H9 (cell line): ENCODE measurements at regions not wholly inside any gene's neighbourhood (a gene's known extent, or its start where the extent isn't known, plus 50 kb on each side); places are given as distances from the start of the nearest gene placed in this dataset.

Experiments
- DNase-seq: peaks from one replicate; pipeline ENCODE4 v3.0.0-alpha.2; 2017
- H2AFZ ChIP-seq: one replicate; pipeline ENCODE4 v1.6.1; 2013; ENCODE audit warnings: mild to moderate bottlenecking, low read length, control low read depth, moderate library complexity
- H2AK5ac ChIP-seq: 2 replicates; pipeline ENCODE4 v1.6.1; 2013; ENCODE audit warnings: low read length, control low read depth, mixed read lengths; ENCODE audit not compliant: insufficient read length
- H2BK120ac ChIP-seq: one replicate; pipeline ENCODE4 v1.6.1; 2013; ENCODE audit warnings: low read depth, mild to moderate bottlenecking, low read length, control low read depth, inconsistent platforms; ENCODE audit not compliant: poor library complexity, severe bottlenecking
- H2BK12ac ChIP-seq: 2 replicates; pipeline ENCODE4 v1.6.1; 2013; ENCODE audit warnings: low read length, control low read depth, mixed read lengths, low read depth; ENCODE audit not compliant: insufficient read length
- H2BK15ac ChIP-seq: 2 replicates; pipeline ENCODE4 v1.6.1; 2013; ENCODE audit warnings: low read depth, low read length, control low read depth
- H2BK20ac ChIP-seq: one replicate; pipeline ENCODE4 v1.6.1; 2013; ENCODE audit warnings: low read depth, mild to moderate bottlenecking, low read length, control low read depth, inconsistent platforms; ENCODE audit not compliant: poor library complexity, severe bottlenecking
- H2BK5ac ChIP-seq: 2 replicates; pipeline ENCODE4 v1.6.1; 2013; ENCODE audit warnings: low read length, control low read depth, mixed read lengths; ENCODE audit not compliant: insufficient read length
- H3K14ac ChIP-seq: 2 replicates; pipeline ENCODE4 v1.6.1; 2013; ENCODE audit warnings: low read length, control low read depth; ENCODE audit not compliant: insufficient read depth
- H3K18ac ChIP-seq: 2 replicates; pipeline ENCODE4 v1.6.1; 2013; ENCODE audit warnings: low read depth, mild to moderate bottlenecking, mixed read lengths, low read length, control low read depth; ENCODE audit not compliant: insufficient read length
- H3K23ac ChIP-seq: 2 replicates; pipeline ENCODE4 v1.6.1; 2013; ENCODE audit warnings: low read length, control low read depth, mixed read lengths, low read depth; ENCODE audit not compliant: insufficient read length
- H3K23me2 ChIP-seq: 2 replicates; pipeline ENCODE4 v1.6.1; 2013; ENCODE audit warnings: low read depth, mild to moderate bottlenecking, mixed read lengths, low read length, control low read depth; ENCODE audit not compliant: insufficient read length, poor library complexity, severe bottlenecking
- H3K27ac ChIP-seq: 2 replicates; pipeline ENCODE4 v1.5.1; 2013; ENCODE audit warnings: low read length, control low read depth, mixed read lengths, low read depth; ENCODE audit not compliant: insufficient read length
- H3K27me3 ChIP-seq: 2 replicates; pipeline ENCODE4 v1.6.1; 2013; ENCODE audit warnings: low read length, control low read depth, inconsistent platforms; ENCODE audit not compliant: insufficient read depth
- H3K4ac ChIP-seq: 2 replicates; pipeline ENCODE4 v1.6.1; 2013; ENCODE audit warnings: low read depth, mild to moderate bottlenecking, control low read depth, inconsistent platforms, low read length, moderate library complexity
- H3K4me1 ChIP-seq: 2 replicates; pipeline ENCODE4 v1.6.1; 2013; ENCODE audit warnings: low read length, control low read depth, inconsistent platforms; ENCODE audit not compliant: insufficient read depth
- H3K4me2 ChIP-seq: 2 replicates; pipeline ENCODE4 v1.6.1; 2013; ENCODE audit warnings: low read length, control low read depth, mixed read lengths; ENCODE audit not compliant: insufficient read length, insufficient read depth
- H3K56ac ChIP-seq: 2 replicates; pipeline ENCODE4 v1.6.1; 2013; ENCODE audit warnings: low read depth, mild to moderate bottlenecking, mixed read lengths, low read length, control low read depth; ENCODE audit not compliant: insufficient read length
- H3K79me1 ChIP-seq: 2 replicates; pipeline ENCODE4 v1.6.1; 2013; ENCODE audit warnings: low read depth, mild to moderate bottlenecking, moderate library complexity, low read length, control low read depth, inconsistent platforms; ENCODE audit not compliant: insufficient read depth, poor library complexity, severe bottlenecking
- H3K79me2 ChIP-seq: 2 replicates; pipeline ENCODE4 v1.6.1; 2013; ENCODE audit warnings: low read length, control low read depth, inconsistent platforms; ENCODE audit not compliant: insufficient read depth
- H3K9ac ChIP-seq: 2 replicates; pipeline ENCODE4 v1.6.1; 2013; ENCODE audit warnings: low read length, control low read depth, mixed read lengths; ENCODE audit not compliant: insufficient read length; ENCODE audit errors: extremely low read depth
- H3K9me3 ChIP-seq: one replicate; pipeline ENCODE4 v1.6.1; 2013; ENCODE audit warnings: low read depth, low read length, inconsistent platforms; ENCODE audit not compliant: control insufficient read depth
- H3T11ph ChIP-seq: one replicate; pipeline ENCODE4 v1.6.1; 2013; ENCODE audit warnings: mild to moderate bottlenecking, low read length, control low read depth, inconsistent platforms
- H4K20me1 ChIP-seq: one replicate; pipeline ENCODE4 v1.6.1; 2013; ENCODE audit not compliant: control insufficient read depth, insufficient read length, insufficient read depth
- H4K5ac ChIP-seq: 2 replicates; pipeline ENCODE4 v1.6.1; 2013; ENCODE audit warnings: low read depth, mild to moderate bottlenecking, mixed read lengths, low read length, control low read depth; ENCODE audit not compliant: insufficient read length
- H4K8ac ChIP-seq: replicated peaks from 2 replicates; pipeline ENCODE4 v1.6.1; 2013; ENCODE audit warnings: low read length, control low read depth, mixed read lengths, low read depth; ENCODE audit not compliant: insufficient read length
- H4K91ac ChIP-seq: 2 replicates; pipeline ENCODE4 v1.6.1; 2013; ENCODE audit warnings: low read depth, mild to moderate bottlenecking, moderate library complexity, mixed read lengths, low read length, control low read depth; ENCODE audit not compliant: insufficient read length
- H3K27ac Mint-ChIP-seq, 3 experiments: 2 replicates in 2 of 3; 3 replicates in 1 of 3; pipeline ENCODE4 v1.8.0; 2020 to 2021; ENCODE audit warnings: mixed read lengths in 3 of 3, mild to moderate bottlenecking in 1 of 3, moderate library complexity in 1 of 3
- H3K27me3 Mint-ChIP-seq: 2 replicates; pipeline ENCODE4 v1.8.0; 2021; ENCODE audit warnings: low read depth, mild to moderate bottlenecking, moderate library complexity, mixed read lengths
- H3K36me3 Mint-ChIP-seq, 3 experiments: 2 replicates in 2 of 3; 3 replicates in 1 of 3; pipeline ENCODE4 v1.8.0; 2020 to 2021; ENCODE audit warnings: low read depth in 3 of 3, mixed read lengths in 3 of 3; ENCODE audit not compliant: insufficient read depth in 1 of 3
- H3K4me1 Mint-ChIP-seq, 2 experiments: 2 replicates each; pipeline ENCODE4 v1.8.0; 2020; ENCODE audit warnings: mixed read lengths in 2 of 2
- H3K4me3 Mint-ChIP-seq, 2 experiments: 2 replicates in 1 of 2; 3 replicates in 1 of 2; pipeline ENCODE4 v1.8.0; 2020 to 2021; ENCODE audit warnings: mild to moderate bottlenecking in 2 of 2, mixed read lengths in 2 of 2, moderate library complexity in 1 of 2
- H3K9me3 Mint-ChIP-seq, 2 experiments: 2 replicates in 1 of 2; 3 replicates in 1 of 2; pipeline ENCODE4 v1.8.0; 2020; ENCODE audit warnings: mild to moderate bottlenecking in 2 of 2, mixed read lengths in 2 of 2, moderate library complexity in 1 of 2
- CTCF ChIP-seq: fragments of 200-600 bp; sonication (generic); conservative IDR thresholded peaks from 3 replicates; pipeline ENCODE4 v1.8.0; 2021; ENCODE audit warnings: antibody characterized with exemption, mild to moderate bottlenecking
- WGBS: extraction: QIAGEN DNeasy Blood & Tissue Kit; methylation state at CpG from one replicate; pipeline ENCODE4 v1.1.7; 2013; ENCODE audit warnings: missing lambda C conversion rate, low lambda C conversion rate, mixed read lengths; ENCODE audit not compliant: insufficient read length; ENCODE audit errors: extremely low coverage; 5-methylcytosine and 5-hydroxymethylcytosine counted together

- Mint-ChIP-seq H3K4me3 (no peak overlapping the region), H3K9me3 (no peaks in the 10 kb centered on the region), H3K27ac (no peak overlapping the region), H3K36me3 (no peaks in the 10 kb centered on the region), H3K4me1 (peaks cover 0 to 10% of the 10 kb centered on the region in 2 experiments; a peak in 2 of 4 replicates), H3K27me3 (no peaks in the 10 kb centered on the region)
- Histone ChIP-seq H3K27me3 (no peaks in the 10 kb centered on the region), H3K23ac (no peak overlapping the region), H4K20me1 (no peaks in the 10 kb centered on the region), H3K4me2 (no peak overlapping the region), H3K4me1 (no peaks in the 10 kb centered on the region), H2BK15ac (no peak overlapping the region), H4K8ac (no peak overlapping the region), H2AFZ (no peak overlapping the region), H3K79me2 (no peaks in the 10 kb centered on the region), H3K79me1 (no peaks in the 10 kb centered on the region), H2BK20ac (no peak overlapping the region), H3K9me3 (no peaks in the 10 kb centered on the region), H3K56ac (no peak overlapping the region), H4K5ac (no peak overlapping the region), H2AK5ac (no peak overlapping the region), H2BK12ac (no peak overlapping the region), H4K91ac (no peak overlapping the region), H3K14ac (no peak overlapping the region), H2BK120ac (no peak overlapping the region), H3K4ac (no peak overlapping the region), H3T11ph (no peak overlapping the region), H3K18ac (no peak overlapping the region), H2BK5ac (no peak overlapping the region), H3K9ac (no peak overlapping the region), H3K23me2 (no peaks in the 10 kb centered on the region), H3K27ac (no peak overlapping the region)
- DNase-seq = no peak
- TF ChIP-seq CTCF = no peak
- no CpG with 5 or more reads among the region's 2 CpGs for WGBS
These were observed 1732.9 kb upstream of the SLC10A2 start for GRCh38 chr13:104799152-104799551.
